ENCODE measurements at regions not wholly inside any gene's neighbourhood (a gene's known extent, or its start where the extent isn't known, plus 50 kb on each side); places are given as distances from the start of the nearest gene placed in this dataset.

DNA sequence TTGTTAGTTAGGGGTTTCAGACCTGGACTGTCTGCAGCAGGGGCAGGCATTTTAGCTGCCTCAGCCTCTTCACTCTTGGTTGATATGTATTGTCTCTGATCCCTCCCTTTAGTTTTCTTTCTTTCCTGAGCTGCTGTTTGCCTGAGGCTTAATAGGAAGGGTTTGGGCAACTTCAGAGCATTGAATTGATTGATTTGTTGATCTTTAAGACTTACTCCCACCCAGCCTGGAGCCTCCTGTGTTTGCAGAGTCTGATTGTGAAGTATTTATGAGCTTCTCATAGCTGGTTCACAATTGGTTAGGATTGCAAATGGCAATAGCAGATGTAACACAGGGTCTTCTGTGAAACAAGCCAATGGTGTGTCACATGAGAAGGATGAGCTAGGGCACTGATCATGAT lies 671.8 kb upstream of the SEMA6A start:
- H3K18ac ChIP-seq (ENCODE audit: insufficient read length, low read depth, low read length): no peak overlapping the region
- no peak overlapping the region for H3T11ph ChIP-seq (ENCODE audit: low read length)
- no peak overlapping the region for H2AK5ac ChIP-seq (ENCODE audit: insufficient read length, low read length)
- Mint-ChIP-seq H3K4me1 (peaks cover 3% of the 10 kb centered on the region in 2 experiments; a peak in 3 of 4 replicates), H3K4me3 (no peak overlapping the region), H3K9me3 (peaks cover 0 to 6% of the 10 kb centered on the region in 2 experiments; a peak in 1 of 5 replicates), H3K27me3 (ENCODE audit: low read depth) (no peaks in the 10 kb centered on the region), H3K36me3 (ENCODE audit: insufficient read depth in 1 of 3, low read depth in 3 of 3) (no peaks in the 10 kb centered on the region), H3K27ac (no peak overlapping the region)
- H2BK120ac ChIP-seq (ENCODE audit: low read depth, low read length, poor library complexity, severe bottlenecking): no peak overlapping the region
- H2BK15ac ChIP-seq (ENCODE audit: low read depth, low read length): no peak overlapping the region
- no peak overlapping the region for H3K56ac ChIP-seq (ENCODE audit: insufficient read length, low read depth, low read length)
- no peak overlapping the region for H4K5ac ChIP-seq (ENCODE audit: insufficient read length, low read depth, low read length)
- H2AFZ ChIP-seq (ENCODE audit: low read length): no peak overlapping the region
- H3K9ac ChIP-seq (ENCODE audit: extremely low read depth, insufficient read length, low read length): no peak overlapping the region
- no peak overlapping the region for H2BK5ac ChIP-seq (ENCODE audit: insufficient read length, low read length)
- H3K27me3 ChIP-seq (ENCODE audit: insufficient read depth, low read length): no peaks in the 10 kb centered on the region
- no peak overlapping the region for H4K91ac ChIP-seq (ENCODE audit: insufficient read length, low read depth, low read length)
- no peaks in the 10 kb centered on the region for H3K79me2 ChIP-seq (ENCODE audit: insufficient read depth, low read length)
- peaks cover 2% of the 10 kb centered on the region for H3K9me3 ChIP-seq (ENCODE audit: control insufficient read depth, low read depth, low read length)
- H3K23me2 ChIP-seq (ENCODE audit: insufficient read length, low read depth, low read length, poor library complexity, severe bottlenecking): no peaks in the 10 kb centered on the region
- H3K79me1 ChIP-seq (ENCODE audit: insufficient read depth, low read depth, low read length, poor library complexity, severe bottlenecking): no peaks in the 10 kb centered on the region
- DNase-seq: no peak
- H2BK20ac ChIP-seq (ENCODE audit: low read depth, low read length, poor library complexity, severe bottlenecking): no peak overlapping the region
- H3K4ac ChIP-seq (ENCODE audit: low read depth, low read length): no peak overlapping the region
- H3K4me1 ChIP-seq (ENCODE audit: insufficient read depth, low read length): no peaks in the 10 kb centered on the region
- no peak overlapping the region for H4K8ac ChIP-seq (replicated peaks; ENCODE audit: insufficient read length, low read depth, low read length)
- H3K14ac ChIP-seq (ENCODE audit: insufficient read depth, low read length): no peak overlapping the region
- H2BK12ac ChIP-seq (ENCODE audit: insufficient read length, low read depth, low read length): no peak overlapping the region
- H3K23ac ChIP-seq (ENCODE audit: insufficient read length, low read depth, low read length): no peak overlapping the region
- H3K4me2 ChIP-seq (ENCODE audit: insufficient read depth, insufficient read length, low read length): no peak overlapping the region
- TF ChIP-seq, protein P1, sequence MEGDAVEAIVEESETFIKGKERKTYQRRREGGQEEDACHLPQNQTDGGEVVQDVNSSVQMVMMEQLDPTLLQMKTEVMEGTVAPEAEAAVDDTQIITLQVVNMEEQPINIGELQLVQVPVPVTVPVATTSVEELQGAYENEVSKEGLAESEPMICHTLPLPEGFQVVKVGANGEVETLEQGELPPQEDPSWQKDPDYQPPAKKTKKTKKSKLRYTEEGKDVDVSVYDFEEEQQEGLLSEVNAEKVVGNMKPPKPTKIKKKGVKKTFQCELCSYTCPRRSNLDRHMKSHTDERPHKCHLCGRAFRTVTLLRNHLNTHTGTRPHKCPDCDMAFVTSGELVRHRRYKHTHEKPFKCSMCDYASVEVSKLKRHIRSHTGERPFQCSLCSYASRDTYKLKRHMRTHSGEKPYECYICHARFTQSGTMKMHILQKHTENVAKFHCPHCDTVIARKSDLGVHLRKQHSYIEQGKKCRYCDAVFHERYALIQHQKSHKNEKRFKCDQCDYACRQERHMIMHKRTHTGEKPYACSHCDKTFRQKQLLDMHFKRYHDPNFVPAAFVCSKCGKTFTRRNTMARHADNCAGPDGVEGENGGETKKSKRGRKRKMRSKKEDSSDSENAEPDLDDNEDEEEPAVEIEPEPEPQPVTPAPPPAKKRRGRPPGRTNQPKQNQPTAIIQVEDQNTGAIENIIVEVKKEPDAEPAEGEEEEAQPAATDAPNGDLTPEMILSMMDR (conservative IDR thresholded peaks at IDR 0.05): no peak
- H3K27ac ChIP-seq (ENCODE audit: insufficient read length, low read depth, low read length): no peak overlapping the region
- H4K20me1 ChIP-seq (ENCODE audit: control insufficient read depth, insufficient read depth, insufficient read length): no peaks in the 10 kb centered on the region
